ENCODE measurements at regions not wholly inside any gene's neighbourhood (a gene's known extent, or its start where the extent isn't known, plus 50 kb on each side); places are given as distances from the start of the nearest gene placed in this dataset.
"Not testable (repeated sequence)": the region's sequence is repeated elsewhere in the genome, so short reads cannot be mapped to it uniquely, and the experiment has no call there.

DNA sequence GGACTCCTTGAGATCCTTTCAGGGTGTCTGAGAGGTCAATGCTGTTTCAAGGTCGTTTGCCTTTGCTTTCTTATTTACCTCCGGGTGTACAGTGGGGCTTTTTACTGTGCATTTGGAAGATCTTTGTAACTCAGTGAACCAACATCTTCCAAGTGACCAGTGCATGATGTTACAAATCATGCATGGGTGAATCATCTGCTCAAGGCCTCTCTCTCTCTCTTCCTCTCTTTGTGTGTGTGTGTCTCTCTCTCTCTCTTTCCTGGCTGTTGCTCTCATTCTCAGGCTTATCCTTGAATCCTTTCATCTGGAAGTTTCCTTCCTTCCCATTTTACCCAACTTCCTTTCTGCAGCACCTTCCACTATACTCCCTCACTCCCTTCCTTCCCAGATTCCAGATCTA, 96.1 kb downstream of the TRIM43 start:
- TF ChIP-seq, protein P1, sequence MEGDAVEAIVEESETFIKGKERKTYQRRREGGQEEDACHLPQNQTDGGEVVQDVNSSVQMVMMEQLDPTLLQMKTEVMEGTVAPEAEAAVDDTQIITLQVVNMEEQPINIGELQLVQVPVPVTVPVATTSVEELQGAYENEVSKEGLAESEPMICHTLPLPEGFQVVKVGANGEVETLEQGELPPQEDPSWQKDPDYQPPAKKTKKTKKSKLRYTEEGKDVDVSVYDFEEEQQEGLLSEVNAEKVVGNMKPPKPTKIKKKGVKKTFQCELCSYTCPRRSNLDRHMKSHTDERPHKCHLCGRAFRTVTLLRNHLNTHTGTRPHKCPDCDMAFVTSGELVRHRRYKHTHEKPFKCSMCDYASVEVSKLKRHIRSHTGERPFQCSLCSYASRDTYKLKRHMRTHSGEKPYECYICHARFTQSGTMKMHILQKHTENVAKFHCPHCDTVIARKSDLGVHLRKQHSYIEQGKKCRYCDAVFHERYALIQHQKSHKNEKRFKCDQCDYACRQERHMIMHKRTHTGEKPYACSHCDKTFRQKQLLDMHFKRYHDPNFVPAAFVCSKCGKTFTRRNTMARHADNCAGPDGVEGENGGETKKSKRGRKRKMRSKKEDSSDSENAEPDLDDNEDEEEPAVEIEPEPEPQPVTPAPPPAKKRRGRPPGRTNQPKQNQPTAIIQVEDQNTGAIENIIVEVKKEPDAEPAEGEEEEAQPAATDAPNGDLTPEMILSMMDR (conservative IDR thresholded peaks at IDR 0.05 in 1 of 2, IDR thresholded peaks at IDR 0.05 in 1 of 2; ENCODE audit: low read depth in 1 of 2, low read length in 2 of 2): not testable (repeated sequence)
- not testable (repeated sequence) for TF ChIP-seq EZH2 (IDR thresholded peaks at IDR 0.05; ENCODE audit: low read length, missing control alignments)
